Naive thymus-derived CD8-positive, alpha-beta T cell (primary cell): ENCODE measurements at regions not wholly inside any gene's neighbourhood (a gene's known extent, or its start where the extent isn't known, plus 50 kb on each side); places are given as distances from the start of the nearest gene placed in this dataset.
"Not testable (repeated sequence)": the region's sequence is repeated elsewhere in the genome, so short reads cannot be mapped to it uniquely, and the experiment has no call there.

Experiments
- ATAC-seq, 2 donors: fragments of 150-1000 bp; cut with Tn5 transposase in 1 of 2; sonication (Bioruptor Pico), chemical (Tn5 transposase) in 1 of 2; 1 replicate in 1 of 2; 2 replicates in 1 of 2; pipeline ENCODE4 v1.10.0; 2021; ENCODE audit warnings: mild to moderate bottlenecking in 2 of 2, moderate library complexity in 2 of 2
- POLR2A ChIA-PET: fragments of 350-600 bp; sonication (Branson Sonifier 250); formaldehyde crosslinking; loops from one replicate; lab custom pipeline; 2021; ENCODE audit warnings: antibody characterized with exemption; lab: Charles Lee
- DNase-seq, 10 donors: peaks; one replicate each; pipeline versions ENCODE4 v3.0.0 to v3.0.0-alpha.2; 2020 to 2022
- H3K27ac Mint-ChIP-seq, 10 donors: one replicate each; pipeline ENCODE4 v1.8.0; 2020 to 2022; ENCODE audit warnings: mild to moderate bottlenecking in 10 of 10, mixed read lengths in 10 of 10, moderate library complexity in 4 of 10, inconsistent platforms in 1 of 10
- H3K27me3 Mint-ChIP-seq, 5 donors: one replicate each; pipeline ENCODE4 v1.8.0; 2021 to 2022; ENCODE audit warnings: mixed read lengths in 5 of 5
- H3K36me3 Mint-ChIP-seq, 3 donors: one replicate each; pipeline ENCODE4 v1.8.0; 2020 to 2022; ENCODE audit warnings: mixed read lengths in 3 of 3, mild to moderate bottlenecking in 2 of 3, inconsistent platforms in 1 of 3
- H3K4me1 Mint-ChIP-seq, 4 donors: one replicate each; pipeline ENCODE4 v1.8.0; 2021 to 2022; ENCODE audit warnings: mixed read lengths in 4 of 4
- H3K4me3 Mint-ChIP-seq, 10 donors: one replicate each; pipeline ENCODE4 v1.8.0; 2020 to 2022; ENCODE audit warnings: mild to moderate bottlenecking in 10 of 10, mixed read lengths in 10 of 10, moderate library complexity in 6 of 10, inconsistent platforms in 1 of 10
- H3K9me3 Mint-ChIP-seq, 9 donors: one replicate each; pipeline ENCODE4 v1.8.0; 2020 to 2022; ENCODE audit warnings: mixed read lengths in 9 of 9, mild to moderate bottlenecking in 3 of 9, inconsistent platforms in 1 of 9, moderate library complexity in 1 of 9

DNA sequence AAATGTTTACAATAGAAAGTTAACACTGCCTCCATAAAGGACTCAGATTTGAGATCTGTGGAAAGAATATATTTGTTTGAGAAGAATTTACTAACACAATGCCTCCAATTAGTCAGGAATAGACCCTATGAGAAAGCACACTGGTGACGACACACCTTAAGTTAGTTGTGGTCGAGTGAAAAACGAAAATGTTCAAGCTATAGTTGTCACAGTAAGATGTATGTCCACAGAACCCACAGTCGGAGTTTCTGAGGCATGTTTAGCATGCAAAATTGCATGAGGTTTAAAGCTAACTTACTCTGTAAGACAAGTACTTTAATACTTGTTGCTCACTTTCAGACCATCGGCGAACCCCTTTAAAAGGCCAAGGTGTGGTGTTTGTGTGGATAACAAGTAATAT lies 69.9 kb upstream of the SIPA1L2 start:
- no peak for ATAC-seq
- DNase-seq = no peak
- no peak overlapping the region for H3K27ac Mint-ChIP-seq
- H3K9me3 Mint-ChIP-seq = peaks cover 0 to 3% (median 0%) of the 10 kb centered on the region in 9 donors
- POLR2A ChIA-PET = no interaction called here
- H3K36me3 Mint-ChIP-seq = peaks cover 0 to 11% (median 0%) of the 10 kb centered on the region in 3 donors
- peaks cover 4 to 11% (median 4%) of the 10 kb centered on the region in 5 donors for H3K27me3 Mint-ChIP-seq
- H3K4me3 Mint-ChIP-seq = no peak overlapping the region
- peaks cover 0 to 1% (median under 1%) of the 10 kb centered on the region in 4 donors for H3K4me1 Mint-ChIP-seq

DNA sequence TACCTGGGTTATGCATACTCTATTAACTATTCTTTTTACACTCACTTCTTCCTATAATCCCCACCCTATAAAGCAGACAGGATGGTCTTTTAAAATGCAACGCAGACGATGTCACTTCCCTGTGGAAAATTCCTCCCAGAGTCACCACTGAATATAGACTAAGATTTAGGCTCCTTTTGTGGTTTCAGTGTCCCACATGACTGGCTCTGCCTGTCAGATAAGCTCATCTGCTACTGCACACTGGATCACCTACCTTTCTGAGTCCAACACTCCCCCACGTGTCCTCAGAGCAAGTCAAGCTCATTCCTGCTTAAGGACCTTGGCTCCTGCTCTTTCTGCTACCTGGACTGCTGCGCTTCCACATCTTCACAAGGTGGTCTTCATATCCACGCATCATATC lies 73.0 kb upstream of the SIPA1L2 start:
- ATAC-seq = no peak
- Mint-ChIP-seq H3K36me3 (peaks cover 0 to 11% (median 0%) of the 10 kb centered on the region in 3 donors), H3K4me1 (peaks cover 0 to 2% (median under 1%) of the 10 kb centered on the region in 4 donors), H3K9me3 (peaks cover 0 to 3% (median 0%) of the 10 kb centered on the region in 9 donors), H3K27me3 (peaks cover 4 to 11% (median 6%) of the 10 kb centered on the region in 5 donors), H3K27ac (no peak overlapping the region), H3K4me3 (no peak overlapping the region)
- POLR2A ChIA-PET = no interaction called here
- no peak for DNase-seq

DNA sequence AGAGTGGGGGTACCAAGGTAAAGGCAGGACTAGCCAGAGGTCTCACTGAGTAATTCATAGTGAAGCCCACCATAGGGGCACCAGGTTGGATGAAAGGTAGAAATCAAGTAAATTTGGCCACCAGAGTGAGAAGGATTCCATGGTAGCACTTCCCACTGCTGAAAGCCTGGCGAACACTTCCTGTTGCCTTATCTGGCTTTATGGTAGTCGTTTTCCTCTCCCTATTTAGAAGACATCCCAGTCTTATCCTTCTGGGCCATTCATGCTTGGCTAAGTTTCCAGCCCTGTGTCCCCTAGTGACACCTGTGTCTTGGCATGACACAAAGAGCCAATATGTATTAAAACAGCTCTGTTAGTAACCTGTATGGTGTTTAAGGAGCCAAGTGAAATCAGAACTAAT lies 74.3 kb upstream of the SIPA1L2 start:
- DNase-seq (no peak), ATAC-seq (no peak)
- peaks cover 4 to 11% (median 6%) of the 10 kb centered on the region in 5 donors for H3K27me3 Mint-ChIP-seq
- H3K4me3 Mint-ChIP-seq = no peak overlapping the region
- peaks cover 0 to 11% (median 0%) of the 10 kb centered on the region in 3 donors for H3K36me3 Mint-ChIP-seq
- POLR2A ChIA-PET = no interaction called here
- H3K27ac Mint-ChIP-seq = no peak overlapping the region
- peaks cover 0 to 3% (median 0%) of the 10 kb centered on the region in 9 donors for H3K9me3 Mint-ChIP-seq
- H3K4me1 Mint-ChIP-seq = peaks cover 0 to 2% (median under 1%) of the 10 kb centered on the region in 4 donors

DNA sequence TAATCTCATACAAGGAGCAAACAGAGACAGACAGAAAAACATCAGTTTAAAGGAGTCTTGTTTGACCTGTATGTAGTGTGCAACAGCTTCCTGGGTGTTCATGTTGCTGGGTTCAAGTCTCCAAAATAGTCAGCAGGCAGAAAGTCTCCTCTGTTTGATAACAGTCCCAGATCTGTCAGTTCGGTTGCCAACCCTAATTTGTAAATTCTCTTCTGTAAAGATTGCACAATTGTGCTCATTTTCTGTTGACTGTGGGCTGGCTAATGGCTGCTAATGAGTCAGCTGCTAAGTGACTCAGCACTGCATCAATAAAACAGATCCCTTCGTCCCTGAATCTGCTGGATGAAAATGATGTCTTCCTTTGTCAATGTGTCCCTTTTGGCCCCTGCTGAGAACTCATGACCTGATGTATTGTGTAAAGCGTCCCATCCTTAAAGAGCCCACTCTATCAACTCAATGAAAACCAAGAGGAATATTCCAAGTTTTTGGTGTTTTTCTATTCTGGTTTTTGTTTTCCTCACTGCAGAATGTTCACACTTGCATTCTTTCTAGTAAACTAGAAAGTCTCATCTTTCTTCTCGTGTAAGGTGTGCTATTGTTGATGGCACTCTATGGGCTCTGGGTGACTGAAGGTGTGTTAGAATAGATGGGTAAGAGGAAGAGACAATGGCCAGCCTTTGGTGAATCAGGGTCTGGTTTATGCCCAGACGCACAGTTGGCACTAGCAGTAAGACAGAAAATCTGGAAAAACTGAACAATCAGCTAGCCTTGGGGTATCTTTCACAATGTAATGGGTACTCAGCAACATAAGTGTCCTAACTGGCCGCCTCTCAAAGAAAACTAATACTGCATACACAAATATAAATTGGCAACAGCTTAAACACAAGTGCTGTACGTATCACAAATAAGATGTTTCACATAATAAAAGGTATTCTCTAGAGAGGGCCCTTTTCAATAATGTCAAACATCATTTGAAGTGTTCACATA lies 75.1 kb upstream of the SIPA1L2 start:
- Mint-ChIP-seq H3K4me1 (peaks cover 0 to 2% (median under 1%) of the 10 kb centered on the region in 4 donors), H3K9me3 (peaks cover 0 to 3% (median 0%) of the 10 kb centered on the region in 9 donors), H3K36me3 (peaks cover 0 to 7% (median 0%) of the 10 kb centered on the region in 3 donors), H3K27me3 (peaks cover 4 to 11% (median 6%) of the 10 kb centered on the region in 5 donors), H3K4me3 (no peak overlapping the region), H3K27ac (no peak overlapping the region)
- DNase-seq = no peak
- POLR2A ChIA-PET = no interaction called here
- ATAC-seq = no peak

- Mint-ChIP-seq H3K4me3 (no peak overlapping the region), H3K36me3 (peaks cover 0 to 6% (median 0%) of the 10 kb centered on the region in 3 donors), H3K9me3 (peaks cover 0 to 3% (median 0%) of the 10 kb centered on the region in 9 donors), H3K4me1 (peaks cover 0 to 2% (median under 1%) of the 10 kb centered on the region in 4 donors), H3K27me3 (peaks cover 4 to 11% (median 6%) of the 10 kb centered on the region in 5 donors), H3K27ac (no peak overlapping the region)
- no peak for ATAC-seq
- no peak for DNase-seq
- POLR2A ChIA-PET = no interaction called here
Observed at GRCh38 chr1:232705815-232706575, 76.1 kb upstream of the SIPA1L2 start.

GRCh38 chr1:232707142-232707541 lies 77.2 kb upstream of the SIPA1L2 start:
- H3K4me1 Mint-ChIP-seq = peaks cover 0 to 2% (median under 1%) of the 10 kb centered on the region in 4 donors
- POLR2A ChIA-PET = no interaction called here
- H3K36me3 Mint-ChIP-seq = peaks cover 0 to 2% (median 0%) of the 10 kb centered on the region in 3 donors
- DNase-seq = no peak
- peaks cover 3 to 11% (median 8%) of the 10 kb centered on the region in 5 donors for H3K27me3 Mint-ChIP-seq
- no peak overlapping the region for H3K4me3 Mint-ChIP-seq
- H3K27ac Mint-ChIP-seq = no peak overlapping the region
- H3K9me3 Mint-ChIP-seq = peaks cover 0 to 2% (median 0%) of the 10 kb centered on the region in 9 donors
- ATAC-seq = no peak

DNA sequence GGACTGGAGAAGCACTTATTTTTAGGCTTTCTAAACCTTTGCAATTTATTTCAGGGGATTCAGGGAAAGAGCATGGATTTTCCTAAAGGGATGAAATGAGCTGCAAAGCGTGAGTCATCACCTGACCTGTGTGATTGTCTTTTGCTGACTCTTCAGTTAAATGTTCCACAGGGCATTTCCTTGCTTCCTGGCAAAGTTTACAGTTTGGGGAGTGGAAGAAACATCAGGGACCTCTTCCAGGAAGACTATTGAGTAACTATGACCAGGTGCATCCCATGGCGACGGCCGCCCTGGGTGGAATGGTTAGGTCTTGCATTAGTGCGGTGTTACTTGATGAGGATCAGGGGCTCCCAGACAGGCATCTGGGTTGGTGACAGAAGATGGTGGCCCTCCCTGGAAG lies 79.5 kb upstream of the SIPA1L2 start:
- peaks cover 0 to 18% (median 4%) of the 10 kb centered on the region in 3 donors for H3K36me3 Mint-ChIP-seq
- peaks cover 0 to 2% (median under 1%) of the 10 kb centered on the region in 4 donors for H3K4me1 Mint-ChIP-seq
- DNase-seq = no peak
- H3K27ac Mint-ChIP-seq = no peak overlapping the region
- POLR2A ChIA-PET = no interaction called here
- peaks cover 0 to 4% (median 2%) of the 10 kb centered on the region in 5 donors for H3K27me3 Mint-ChIP-seq
- no peak overlapping the region for H3K4me3 Mint-ChIP-seq
- no peak for ATAC-seq
- H3K9me3 Mint-ChIP-seq = peaks cover 0 to 23% (median 3%) of the 10 kb centered on the region in 9 donors

- ATAC-seq (no peak), DNase-seq (no peak)
- POLR2A ChIA-PET = no interaction called here
- H3K27ac Mint-ChIP-seq = no peak overlapping the region
- peaks cover 0 to 28% (median 6%) of the 10 kb centered on the region in 9 donors for H3K9me3 Mint-ChIP-seq
- H3K36me3 Mint-ChIP-seq = peaks cover 0 to 20% (median 4%) of the 10 kb centered on the region in 3 donors
- peaks cover 0 to 2% (median 0%) of the 10 kb centered on the region in 5 donors for H3K27me3 Mint-ChIP-seq
- no peak overlapping the region for H3K4me3 Mint-ChIP-seq
- no peaks in the 10 kb centered on the region for H3K4me1 Mint-ChIP-seq
Observed at GRCh38 chr1:232711996-232712395, 82.1 kb upstream of the SIPA1L2 start.

DNA sequence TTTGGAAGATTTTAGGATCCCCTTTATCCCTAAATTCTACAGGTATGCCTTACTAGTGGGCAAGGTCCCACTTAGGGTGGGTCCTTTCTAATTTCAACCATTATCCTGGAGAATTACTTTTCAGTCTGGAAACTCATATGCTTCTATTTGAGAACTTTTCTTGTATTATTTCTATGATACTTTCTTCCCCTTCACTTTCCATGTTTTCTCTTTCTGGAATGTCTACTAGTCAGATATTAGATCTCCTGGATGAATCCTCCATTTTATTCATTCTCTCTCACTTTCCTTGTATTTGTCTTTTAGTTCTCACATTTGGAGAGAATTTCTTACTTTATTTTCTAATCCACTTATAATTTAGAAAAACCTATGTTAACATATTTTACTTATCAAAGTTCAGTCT lies 83.9 kb upstream of the SIPA1L2 start:
- H3K36me3 Mint-ChIP-seq = peaks cover 0 to 28% (median 8%) of the 10 kb centered on the region in 3 donors
- no peak overlapping the region for H3K4me3 Mint-ChIP-seq
- peaks cover 0 to 4% (median 2%) of the 10 kb centered on the region in 5 donors for H3K27me3 Mint-ChIP-seq
- POLR2A ChIA-PET = no interaction called here
- ATAC-seq (no peak), DNase-seq (no peak)
- no peak overlapping the region for H3K27ac Mint-ChIP-seq
- H3K9me3 Mint-ChIP-seq = peaks cover 0 to 40% (median 12%) of the 10 kb centered on the region in 9 donors
- no peaks in the 10 kb centered on the region for H3K4me1 Mint-ChIP-seq

GRCh38 chr1:232715154-232715553 lies 85.2 kb upstream of the SIPA1L2 start:
- peaks cover 0 to 1% (median 0%) of the 10 kb centered on the region in 4 donors for H3K4me1 Mint-ChIP-seq

GRCh38 chr1:232717911-232718310 lies 87.3 kb upstream of the MAP10 start:
- H3K27me3 Mint-ChIP-seq = peaks cover 3 to 11% (median 7%) of the 10 kb centered on the region in 5 donors
- H3K27ac Mint-ChIP-seq, H3K4me1 Mint-ChIP-seq, POLR2A ChIA-PET, ATAC-seq, H3K4me3 Mint-ChIP-seq, DNase-seq: not testable (repeated sequence)
- H3K9me3 Mint-ChIP-seq = peaks cover 0 to 41% (median 13%) of the 10 kb centered on the region in 9 donors
- peaks cover 0 to 23% (median 8%) of the 10 kb centered on the region in 3 donors for H3K36me3 Mint-ChIP-seq

More at GRCh38 chr1:232715154-232715553, 85.2 kb upstream of the SIPA1L2 start:
- H3K27ac Mint-ChIP-seq = no peak overlapping the region
- POLR2A ChIA-PET = no interaction called here
- peaks cover 0 to 28% (median 8%) of the 10 kb centered on the region in 3 donors for H3K36me3 Mint-ChIP-seq
- H3K4me3 Mint-ChIP-seq = no peak overlapping the region
- peaks cover 0 to 47% (median 13%) of the 10 kb centered on the region in 9 donors for H3K9me3 Mint-ChIP-seq
- peaks cover 0 to 8% (median 3%) of the 10 kb centered on the region in 5 donors for H3K27me3 Mint-ChIP-seq
- no peak for DNase-seq
- no peak for ATAC-seq
